Neural cell (in vitro differentiated cells): ENCODE measurements at regions not wholly inside any gene's neighbourhood (a gene's known extent, or its start where the extent isn't known, plus 50 kb on each side); places are given as distances from the start of the nearest gene placed in this dataset.

Source experiments
- CTCF ChIP-seq: fragments of 450-650 bp; IDR thresholded peaks from 2 replicates; pipeline ENCODE4 v1.5.1; 2014; ENCODE audit warnings: antibody characterized with exemption, mild to moderate bottlenecking, moderate library complexity; ENCODE audit not compliant: poor library complexity, severe bottlenecking
- POLR2AphosphoS5 ChIP-seq: IDR thresholded peaks from 2 replicates; pipeline ENCODE4 v1.6.1; 2012
- TAF1 ChIP-seq: IDR thresholded peaks from 2 replicates; pipeline ENCODE4 v1.6.1; 2012; ENCODE audit warnings: low read depth
- TF ChIP-seq, protein P1 (sequence below): IDR thresholded peaks from 2 replicates; pipeline ENCODE4 v1.6.1; 2012; ENCODE audit warnings: borderline replicate concordance

- TF ChIP-seq CTCF (no peak), TAF1 (no peak), POLR2AphosphoS5 (no peak)
- TF ChIP-seq, protein P1, sequence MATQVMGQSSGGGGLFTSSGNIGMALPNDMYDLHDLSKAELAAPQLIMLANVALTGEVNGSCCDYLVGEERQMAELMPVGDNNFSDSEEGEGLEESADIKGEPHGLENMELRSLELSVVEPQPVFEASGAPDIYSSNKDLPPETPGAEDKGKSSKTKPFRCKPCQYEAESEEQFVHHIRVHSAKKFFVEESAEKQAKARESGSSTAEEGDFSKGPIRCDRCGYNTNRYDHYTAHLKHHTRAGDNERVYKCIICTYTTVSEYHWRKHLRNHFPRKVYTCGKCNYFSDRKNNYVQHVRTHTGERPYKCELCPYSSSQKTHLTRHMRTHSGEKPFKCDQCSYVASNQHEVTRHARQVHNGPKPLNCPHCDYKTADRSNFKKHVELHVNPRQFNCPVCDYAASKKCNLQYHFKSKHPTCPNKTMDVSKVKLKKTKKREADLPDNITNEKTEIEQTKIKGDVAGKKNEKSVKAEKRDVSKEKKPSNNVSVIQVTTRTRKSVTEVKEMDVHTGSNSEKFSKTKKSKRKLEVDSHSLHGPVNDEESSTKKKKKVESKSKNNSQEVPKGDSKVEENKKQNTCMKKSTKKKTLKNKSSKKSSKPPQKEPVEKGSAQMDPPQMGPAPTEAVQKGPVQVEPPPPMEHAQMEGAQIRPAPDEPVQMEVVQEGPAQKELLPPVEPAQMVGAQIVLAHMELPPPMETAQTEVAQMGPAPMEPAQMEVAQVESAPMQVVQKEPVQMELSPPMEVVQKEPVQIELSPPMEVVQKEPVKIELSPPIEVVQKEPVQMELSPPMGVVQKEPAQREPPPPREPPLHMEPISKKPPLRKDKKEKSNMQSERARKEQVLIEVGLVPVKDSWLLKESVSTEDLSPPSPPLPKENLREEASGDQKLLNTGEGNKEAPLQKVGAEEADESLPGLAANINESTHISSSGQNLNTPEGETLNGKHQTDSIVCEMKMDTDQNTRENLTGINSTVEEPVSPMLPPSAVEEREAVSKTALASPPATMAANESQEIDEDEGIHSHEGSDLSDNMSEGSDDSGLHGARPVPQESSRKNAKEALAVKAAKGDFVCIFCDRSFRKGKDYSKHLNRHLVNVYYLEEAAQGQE = no peak
These were observed 119.4 kb upstream of the CACUL1 start for GRCh38 chr10:118874171-118874570.
